ENCODE measurements at regions not wholly inside any gene's neighbourhood (a gene's known extent, or its start where the extent isn't known, plus 50 kb on each side); places are given as distances from the start of the nearest gene placed in this dataset.
A peak's percentile ranks its signal among the peaks of the same experiment; 100 is the strongest.

- H3K4me3 ChIP-seq (ENCODE audit: low read depth, low read length) = no peak overlapping the region
- TF ChIP-seq, protein P1, sequence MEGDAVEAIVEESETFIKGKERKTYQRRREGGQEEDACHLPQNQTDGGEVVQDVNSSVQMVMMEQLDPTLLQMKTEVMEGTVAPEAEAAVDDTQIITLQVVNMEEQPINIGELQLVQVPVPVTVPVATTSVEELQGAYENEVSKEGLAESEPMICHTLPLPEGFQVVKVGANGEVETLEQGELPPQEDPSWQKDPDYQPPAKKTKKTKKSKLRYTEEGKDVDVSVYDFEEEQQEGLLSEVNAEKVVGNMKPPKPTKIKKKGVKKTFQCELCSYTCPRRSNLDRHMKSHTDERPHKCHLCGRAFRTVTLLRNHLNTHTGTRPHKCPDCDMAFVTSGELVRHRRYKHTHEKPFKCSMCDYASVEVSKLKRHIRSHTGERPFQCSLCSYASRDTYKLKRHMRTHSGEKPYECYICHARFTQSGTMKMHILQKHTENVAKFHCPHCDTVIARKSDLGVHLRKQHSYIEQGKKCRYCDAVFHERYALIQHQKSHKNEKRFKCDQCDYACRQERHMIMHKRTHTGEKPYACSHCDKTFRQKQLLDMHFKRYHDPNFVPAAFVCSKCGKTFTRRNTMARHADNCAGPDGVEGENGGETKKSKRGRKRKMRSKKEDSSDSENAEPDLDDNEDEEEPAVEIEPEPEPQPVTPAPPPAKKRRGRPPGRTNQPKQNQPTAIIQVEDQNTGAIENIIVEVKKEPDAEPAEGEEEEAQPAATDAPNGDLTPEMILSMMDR (IDR thresholded peaks at IDR 0.05; ENCODE audit: borderline replicate concordance, insufficient read depth, low read depth, low read length) = no peak
These were observed 142.2 kb upstream of the SATB1 start for GRCh38 chr3:18567293-18567692.

DNA sequence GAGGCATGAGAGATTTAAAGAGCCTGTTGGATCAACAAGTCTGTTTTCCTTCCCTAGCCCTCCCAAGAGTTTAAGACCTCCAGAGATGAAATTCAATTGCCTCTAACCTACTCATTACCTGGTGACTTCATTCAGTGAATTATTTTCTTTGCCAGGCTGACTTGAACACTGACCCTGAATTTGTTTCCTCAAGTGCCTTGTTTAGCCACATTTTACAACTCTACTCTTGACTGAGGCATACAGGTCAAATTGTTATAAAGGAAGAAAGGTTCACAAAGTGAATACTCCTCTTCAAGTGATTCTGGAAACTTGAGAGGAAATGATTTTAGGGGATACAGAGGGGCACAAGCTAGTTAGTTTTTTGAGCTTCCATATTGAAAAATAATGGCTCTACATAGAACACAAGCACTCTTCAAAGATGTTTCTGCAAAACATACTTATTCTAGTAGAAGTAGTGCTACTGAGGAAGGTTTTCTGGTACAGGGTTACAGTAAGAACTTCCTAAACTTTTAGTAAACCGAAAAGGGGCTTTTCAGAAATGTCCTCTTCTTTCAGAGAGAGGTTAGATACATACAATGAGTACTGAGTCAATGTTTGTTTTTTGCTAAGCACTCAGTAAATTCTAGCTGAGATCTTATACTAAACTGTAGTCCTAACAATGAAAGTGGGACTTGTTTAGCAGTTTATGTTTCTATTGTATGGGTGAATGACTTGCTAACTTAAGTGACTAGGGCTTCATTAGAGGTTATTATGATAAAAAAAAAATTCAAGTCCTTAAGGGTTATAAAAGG, 137.4 kb upstream of the SATB1 start:
- TF ChIP-seq, protein P1 (IDR thresholded peaks at IDR 0.05; ENCODE audit: borderline replicate concordance, insufficient read depth, low read depth, low read length) = no peak
- H3K4me3 ChIP-seq (ENCODE audit: low read depth, low read length) = no peak overlapping the region

- H3K4me3 ChIP-seq (ENCODE audit: low read depth, low read length) = no peak overlapping the region
- TF ChIP-seq, protein P1 (IDR thresholded peaks at IDR 0.05; ENCODE audit: borderline replicate concordance, insufficient read depth, low read depth, low read length) = peak; percentile 71
These were observed 134.2 kb upstream of the SATB1 start for GRCh38 chr3:18559331-18559842.

- no peak overlapping the region for H3K4me3 ChIP-seq (ENCODE audit: low read depth, low read length)
- TF ChIP-seq, protein P1 (IDR thresholded peaks at IDR 0.05; ENCODE audit: borderline replicate concordance, insufficient read depth, low read depth, low read length) = no peak
These were observed 133.4 kb upstream of the SATB1 start for GRCh38 chr3:18558507-18558906.

GRCh38 chr3:18557216-18557615, 132.1 kb upstream of the SATB1 start:
- TF ChIP-seq, protein P1 (IDR thresholded peaks at IDR 0.05; ENCODE audit: borderline replicate concordance, insufficient read depth, low read depth, low read length) = no peak
- no peak overlapping the region for H3K4me3 ChIP-seq (ENCODE audit: low read depth, low read length)

- TF ChIP-seq, protein P1 (IDR thresholded peaks at IDR 0.05; ENCODE audit: borderline replicate concordance, insufficient read depth, low read depth, low read length) = no peak
- H3K4me3 ChIP-seq (ENCODE audit: low read depth, low read length) = no peak overlapping the region
These were observed 131.5 kb upstream of the SATB1 start for GRCh38 chr3:18556503-18557135.
